Suprapubic skin (tissue), 4 donors: ENCODE measurements at regions not wholly inside any gene's neighbourhood (a gene's known extent, or its start where the extent isn't known, plus 50 kb on each side); places are given as distances from the start of the nearest gene placed in this dataset.

ENCODE experiments used
- DNase-seq, 2 donors: peaks; one replicate each; pipeline ENCODE4 v3.0.0-alpha.2; 2019; ENCODE audit warnings: low spot score in 2 of 2
- H3K27ac ChIP-seq: fragments of 200-600 bp; sonication (generic); one replicate; pipeline ENCODE4 v1.5.1; 2019
- H3K27me3 ChIP-seq: fragments of 200-600 bp; sonication (generic); one replicate; pipeline ENCODE4 v1.5.1; 2019
- H3K36me3 ChIP-seq: fragments of 200-600 bp; sonication (generic); one replicate; pipeline ENCODE4 v1.5.1; 2019
- H3K4me1 ChIP-seq: fragments of 200-600 bp; sonication (generic); one replicate; pipeline ENCODE4 v1.5.1; 2019
- H3K4me3 ChIP-seq: fragments of 200-600 bp; sonication (generic); one replicate; pipeline ENCODE4 v1.5.1; 2019; ENCODE audit warnings: mild to moderate bottlenecking
- H3K9me3 ChIP-seq: fragments of 200-600 bp; sonication (generic); one replicate; pipeline ENCODE4 v1.5.1; 2019
- EP300 ChIP-seq: sonication (generic); formaldehyde crosslinking; IDR thresholded peaks from one replicate; pipeline ENCODE4 v1.6.1; 2017; ENCODE audit warnings: antibody characterized with exemption
- POLR2A ChIP-seq, 2 donors: fragments of 450-650 bp; IDR thresholded peaks; one replicate each; pipeline ENCODE4 v1.6.1; 2017; ENCODE audit warnings: antibody characterized with exemption in 2 of 2, mild to moderate bottlenecking in 2 of 2, moderate library complexity in 2 of 2
- POLR2AphosphoS5 ChIP-seq, 3 donors: sonication (generic); formaldehyde crosslinking; IDR thresholded peaks; one replicate each; pipeline ENCODE4 v1.6.1; 2017; ENCODE audit warnings: antibody characterized with exemption in 3 of 3
- WGBS: methylation state at CpG from one replicate; pipeline ENCODE4 v1.1.5; 2018; 5-methylcytosine and 5-hydroxymethylcytosine counted together
- TF ChIP-seq, protein P1 (sequence below), 2 donors: fragments of 200-600 bp in 1 of 2; fragments of 450-650 bp in 1 of 2; sonication (generic) in 1 of 2; IDR thresholded peaks; one replicate each; pipeline ENCODE4 v1.5.1; 2016 to 2019; ENCODE audit warnings: antibody characterized with exemption in 2 of 2, mild to moderate bottlenecking in 1 of 2, moderate library complexity in 1 of 2

DNA sequence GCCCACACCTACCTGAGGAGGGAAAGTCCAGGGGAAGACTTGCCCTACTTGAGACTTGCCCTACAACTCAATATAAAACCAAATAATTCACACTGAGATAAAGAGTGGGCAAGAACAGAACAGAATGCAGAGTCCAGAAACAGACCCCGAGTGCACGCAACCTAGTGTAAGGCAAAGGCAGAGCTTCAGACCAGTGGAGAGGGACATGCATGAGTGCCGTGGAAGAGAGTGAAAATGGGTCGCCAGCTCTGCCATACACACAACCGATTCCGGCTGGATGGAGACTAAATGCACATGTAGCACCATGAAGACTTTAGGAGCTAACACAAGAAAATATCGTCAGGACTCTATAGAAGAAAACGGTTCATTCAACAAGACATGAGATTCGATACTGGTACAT is 58.8 kb upstream of the CST7 start:
- 90% methylated on average over 9 of the region's 9 CpGs for WGBS

DNA sequence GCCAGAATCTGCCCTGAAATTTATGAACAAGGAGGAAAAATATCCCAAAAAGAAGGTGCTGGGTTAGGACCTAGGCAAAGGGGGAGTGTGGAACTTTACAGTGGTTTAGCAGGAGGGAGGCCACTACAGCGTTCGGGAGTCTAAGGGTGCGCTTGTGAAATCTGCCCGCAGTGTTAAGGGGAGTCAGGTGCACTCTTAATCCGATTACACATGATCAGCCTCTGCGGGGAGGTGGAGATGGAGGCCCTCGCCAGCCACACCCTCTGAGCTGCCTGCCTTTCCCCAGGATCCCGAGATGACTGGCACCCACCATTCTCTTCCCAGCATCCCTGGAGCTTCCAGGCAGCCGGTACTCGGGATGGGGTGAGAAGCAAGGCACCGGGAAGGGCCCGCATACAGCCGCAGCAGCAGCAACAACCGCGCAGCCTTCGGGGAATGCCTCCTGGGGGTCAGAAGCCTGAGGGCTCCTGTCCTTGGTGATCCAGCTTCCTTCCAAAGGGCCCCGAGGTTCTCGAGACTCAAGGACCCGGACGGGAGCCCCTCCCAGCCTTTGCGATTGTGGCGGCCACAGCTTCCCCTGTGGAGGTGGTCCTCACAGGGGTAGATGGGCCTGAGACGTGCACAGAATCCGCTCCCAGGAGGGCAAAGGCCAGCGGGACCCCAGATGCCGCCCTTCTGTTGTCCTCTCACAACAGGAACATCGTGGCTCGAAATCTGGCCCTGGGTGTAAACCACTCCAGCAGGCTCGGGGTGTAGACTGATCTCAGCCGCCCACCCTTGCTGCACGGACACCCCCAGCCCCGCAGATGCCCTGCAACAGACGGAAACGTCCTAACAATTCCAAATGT is 57.3 kb upstream of the CST7 start:
- Histone ChIP-seq H3K4me3 (no peak overlapping the region), H3K4me1 (no peaks in the 10 kb centered on the region), H3K9me3 (no peaks in the 10 kb centered on the region), H3K27ac (no peak overlapping the region), H3K27me3 (no peaks in the 10 kb centered on the region), H3K36me3 (no peaks in the 10 kb centered on the region)
- TF ChIP-seq, protein P1, sequence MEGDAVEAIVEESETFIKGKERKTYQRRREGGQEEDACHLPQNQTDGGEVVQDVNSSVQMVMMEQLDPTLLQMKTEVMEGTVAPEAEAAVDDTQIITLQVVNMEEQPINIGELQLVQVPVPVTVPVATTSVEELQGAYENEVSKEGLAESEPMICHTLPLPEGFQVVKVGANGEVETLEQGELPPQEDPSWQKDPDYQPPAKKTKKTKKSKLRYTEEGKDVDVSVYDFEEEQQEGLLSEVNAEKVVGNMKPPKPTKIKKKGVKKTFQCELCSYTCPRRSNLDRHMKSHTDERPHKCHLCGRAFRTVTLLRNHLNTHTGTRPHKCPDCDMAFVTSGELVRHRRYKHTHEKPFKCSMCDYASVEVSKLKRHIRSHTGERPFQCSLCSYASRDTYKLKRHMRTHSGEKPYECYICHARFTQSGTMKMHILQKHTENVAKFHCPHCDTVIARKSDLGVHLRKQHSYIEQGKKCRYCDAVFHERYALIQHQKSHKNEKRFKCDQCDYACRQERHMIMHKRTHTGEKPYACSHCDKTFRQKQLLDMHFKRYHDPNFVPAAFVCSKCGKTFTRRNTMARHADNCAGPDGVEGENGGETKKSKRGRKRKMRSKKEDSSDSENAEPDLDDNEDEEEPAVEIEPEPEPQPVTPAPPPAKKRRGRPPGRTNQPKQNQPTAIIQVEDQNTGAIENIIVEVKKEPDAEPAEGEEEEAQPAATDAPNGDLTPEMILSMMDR (IDR thresholded peaks at IDR 0.05), result no peak
- TF ChIP-seq POLR2AphosphoS5 (IDR thresholded peaks at IDR 0.05) (no peak), EP300 (no peak), POLR2A (IDR thresholded peaks at IDR 0.05) (no peak)
- WGBS, result 84% methylated on average over 14 of the region's 34 CpGs
- no peak for DNase-seq

More for the DNA sequence above, 58.8 kb upstream of the CST7 start:
- Histone ChIP-seq H3K4me1 (no peaks in the 10 kb centered on the region), H3K27ac (no peak overlapping the region), H3K4me3 (no peak overlapping the region), H3K27me3 (no peaks in the 10 kb centered on the region), H3K9me3 (no peaks in the 10 kb centered on the region), H3K36me3 (no peaks in the 10 kb centered on the region)
- DNase-seq, result no peak
- TF ChIP-seq EP300 (no peak), POLR2AphosphoS5 (IDR thresholded peaks at IDR 0.05) (no peak), POLR2A (IDR thresholded peaks at IDR 0.05) (no peak)
- TF ChIP-seq, protein P1 (IDR thresholded peaks at IDR 0.05), result no peak

DNA sequence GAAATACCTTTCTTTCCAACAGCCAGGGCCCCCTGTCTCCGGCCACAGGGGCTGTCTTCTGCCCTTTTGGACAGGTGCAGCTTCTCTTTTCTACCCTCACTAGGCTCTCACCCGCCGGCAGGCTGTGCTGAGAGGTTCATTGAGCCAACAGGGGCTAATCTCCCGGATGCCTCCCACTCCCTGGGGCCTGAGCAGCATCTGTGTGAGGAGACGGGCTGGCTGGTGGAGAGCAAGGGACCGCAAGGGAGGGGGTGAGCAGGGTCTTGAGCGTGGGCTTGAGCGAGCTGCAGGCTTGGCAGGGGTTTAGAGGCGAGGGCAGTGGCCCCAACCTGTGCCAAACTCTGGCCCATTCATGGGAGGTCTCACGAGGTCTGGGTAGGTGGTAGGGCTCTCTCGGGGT is 56.5 kb upstream of the CST7 start:
- no peak for DNase-seq

DNA sequence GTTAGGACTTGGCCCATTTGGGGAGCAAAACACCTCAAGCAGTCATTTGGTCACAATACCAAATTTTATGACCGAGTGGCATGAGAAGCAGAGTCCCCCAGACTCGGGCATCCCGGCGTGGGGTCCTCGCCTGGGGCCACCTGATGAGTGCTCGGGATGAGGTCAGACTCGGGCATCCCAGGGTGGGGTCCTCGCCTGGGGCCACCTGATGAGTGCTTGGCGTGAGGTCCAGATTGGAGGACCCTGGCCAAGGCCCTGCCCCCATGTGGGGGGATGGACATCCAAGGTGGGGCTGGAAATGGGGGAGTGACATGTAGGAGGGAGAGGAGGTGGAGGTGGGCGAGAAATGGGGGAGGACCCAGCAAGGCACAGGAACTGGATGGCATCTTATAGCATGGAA is 56.1 kb upstream of the CST7 start:
- Histone ChIP-seq H3K9me3 (no peaks in the 10 kb centered on the region), H3K36me3 (no peaks in the 10 kb centered on the region), H3K4me3 (no peak overlapping the region), H3K27ac (no peak overlapping the region), H3K4me1 (no peaks in the 10 kb centered on the region), H3K27me3 (no peaks in the 10 kb centered on the region)
- no peak for DNase-seq
- TF ChIP-seq POLR2A (IDR thresholded peaks at IDR 0.05), result no peak
- TF ChIP-seq, protein P1 (IDR thresholded peaks at IDR 0.05), result no peak
- no peak for TF ChIP-seq POLR2AphosphoS5 (IDR thresholded peaks at IDR 0.05)
- no peak for TF ChIP-seq EP300
- 95% methylated on average over 10 of the region's 10 CpGs for WGBS

More for the DNA sequence above, 56.5 kb upstream of the CST7 start:
- Histone ChIP-seq H3K36me3 (no peaks in the 10 kb centered on the region), H3K4me1 (no peaks in the 10 kb centered on the region), H3K27ac (no peak overlapping the region), H3K27me3 (no peaks in the 10 kb centered on the region), H3K4me3 (no peak overlapping the region), H3K9me3 (no peaks in the 10 kb centered on the region)
- WGBS, result 90% methylated on average over 8 of the region's 11 CpGs
- TF ChIP-seq, protein P1 (IDR thresholded peaks at IDR 0.05), result no peak
- TF ChIP-seq POLR2AphosphoS5 (IDR thresholded peaks at IDR 0.05) (no peak), POLR2A (IDR thresholded peaks at IDR 0.05) (no peak), EP300 (no peak)

DNA sequence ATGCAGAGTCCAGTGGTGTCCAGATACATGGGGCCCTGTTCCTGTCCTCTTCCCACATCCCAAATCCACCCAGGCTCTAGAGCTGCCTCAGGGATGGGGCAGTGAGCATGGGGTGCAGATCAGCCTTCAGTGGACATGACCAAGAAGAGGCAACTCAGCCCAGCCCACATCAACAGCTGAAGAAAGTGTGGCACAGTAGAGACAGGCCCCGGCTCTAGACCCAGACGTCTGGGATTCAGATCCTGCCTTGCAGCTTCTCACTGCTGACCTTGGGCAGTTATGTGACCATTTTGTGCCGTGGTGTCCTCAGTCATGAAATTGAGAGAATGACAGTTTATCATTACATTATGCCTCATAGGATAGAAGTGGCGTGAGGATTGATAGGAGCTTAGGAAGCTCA is 54.6 kb upstream of the CST7 start:
- TF ChIP-seq POLR2AphosphoS5 (IDR thresholded peaks at IDR 0.05) (no peak), EP300 (no peak), POLR2A (IDR thresholded peaks at IDR 0.05) (no peak)
- TF ChIP-seq, protein P1 (IDR thresholded peaks at IDR 0.05), result no peak
- Histone ChIP-seq H3K9me3 (no peaks in the 10 kb centered on the region), H3K36me3 (no peaks in the 10 kb centered on the region), H3K27ac (no peak overlapping the region), H3K4me3 (no peak overlapping the region), H3K4me1 (no peaks in the 10 kb centered on the region), H3K27me3 (no peaks in the 10 kb centered on the region)
- DNase-seq, result no peak
- WGBS, result 91% methylated on average over 4 of the region's 4 CpGs
